ENCODE measurements at regions not wholly inside any gene's neighbourhood (a gene's known extent, or its start where the extent isn't known, plus 50 kb on each side); places are given as distances from the start of the nearest gene placed in this dataset.

DNA sequence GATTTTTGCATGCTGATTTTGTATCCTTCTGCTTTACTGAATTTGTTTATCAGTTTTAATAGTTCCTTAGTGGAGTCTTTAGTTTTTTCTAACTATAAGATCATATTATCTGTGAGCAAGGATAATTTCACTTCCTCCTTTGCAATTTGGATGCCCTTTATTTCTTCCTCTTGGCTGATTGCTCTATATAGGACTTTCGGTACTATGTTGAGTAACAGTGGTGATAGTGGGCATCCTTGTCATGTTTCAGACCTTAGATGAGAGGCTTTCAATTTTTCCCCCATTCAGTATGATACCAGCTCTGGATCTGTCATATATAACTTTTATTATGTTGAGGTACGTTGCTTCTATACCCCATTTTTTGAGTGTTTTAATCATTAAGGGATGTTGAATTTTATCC is 224.5 kb upstream of the CNTNAP4 start:
- H3K27ac ChIP-seq (ENCODE audit: low read depth, low read length): no peak overlapping the region
- no peak overlapping the region for H3K4me2 ChIP-seq (ENCODE audit: insufficient read depth, low read length)
- no peaks in the 10 kb centered on the region for H4K20me1 ChIP-seq (ENCODE audit: insufficient read depth, low read length)
- no peaks in the 10 kb centered on the region for H3K4me1 ChIP-seq (ENCODE audit: insufficient read depth, low read length)
- H3K9me3 ChIP-seq (ENCODE audit: low read depth, low read length): no peaks in the 10 kb centered on the region
- TF ChIP-seq, protein P1, sequence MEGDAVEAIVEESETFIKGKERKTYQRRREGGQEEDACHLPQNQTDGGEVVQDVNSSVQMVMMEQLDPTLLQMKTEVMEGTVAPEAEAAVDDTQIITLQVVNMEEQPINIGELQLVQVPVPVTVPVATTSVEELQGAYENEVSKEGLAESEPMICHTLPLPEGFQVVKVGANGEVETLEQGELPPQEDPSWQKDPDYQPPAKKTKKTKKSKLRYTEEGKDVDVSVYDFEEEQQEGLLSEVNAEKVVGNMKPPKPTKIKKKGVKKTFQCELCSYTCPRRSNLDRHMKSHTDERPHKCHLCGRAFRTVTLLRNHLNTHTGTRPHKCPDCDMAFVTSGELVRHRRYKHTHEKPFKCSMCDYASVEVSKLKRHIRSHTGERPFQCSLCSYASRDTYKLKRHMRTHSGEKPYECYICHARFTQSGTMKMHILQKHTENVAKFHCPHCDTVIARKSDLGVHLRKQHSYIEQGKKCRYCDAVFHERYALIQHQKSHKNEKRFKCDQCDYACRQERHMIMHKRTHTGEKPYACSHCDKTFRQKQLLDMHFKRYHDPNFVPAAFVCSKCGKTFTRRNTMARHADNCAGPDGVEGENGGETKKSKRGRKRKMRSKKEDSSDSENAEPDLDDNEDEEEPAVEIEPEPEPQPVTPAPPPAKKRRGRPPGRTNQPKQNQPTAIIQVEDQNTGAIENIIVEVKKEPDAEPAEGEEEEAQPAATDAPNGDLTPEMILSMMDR (IDR thresholded peaks at IDR 0.05; ENCODE audit: extremely low read depth, low read depth, low read length): no peak
- DNase-seq (ENCODE audit: insufficient read length, low spot score, missing footprints): no peak
- H3K79me2 ChIP-seq (ENCODE audit: insufficient read depth, low read length): no peaks in the 10 kb centered on the region
- H2AFZ ChIP-seq (ENCODE audit: low read length): no peak overlapping the region
- H3K27me3 ChIP-seq (ENCODE audit: insufficient read depth, low read length): no peaks in the 10 kb centered on the region
- no peak overlapping the region for H3K4me3 ChIP-seq (ENCODE audit: insufficient read depth, low read length)
- no peaks in the 10 kb centered on the region for H3K36me3 ChIP-seq (ENCODE audit: insufficient read depth, low read length)

DNA sequence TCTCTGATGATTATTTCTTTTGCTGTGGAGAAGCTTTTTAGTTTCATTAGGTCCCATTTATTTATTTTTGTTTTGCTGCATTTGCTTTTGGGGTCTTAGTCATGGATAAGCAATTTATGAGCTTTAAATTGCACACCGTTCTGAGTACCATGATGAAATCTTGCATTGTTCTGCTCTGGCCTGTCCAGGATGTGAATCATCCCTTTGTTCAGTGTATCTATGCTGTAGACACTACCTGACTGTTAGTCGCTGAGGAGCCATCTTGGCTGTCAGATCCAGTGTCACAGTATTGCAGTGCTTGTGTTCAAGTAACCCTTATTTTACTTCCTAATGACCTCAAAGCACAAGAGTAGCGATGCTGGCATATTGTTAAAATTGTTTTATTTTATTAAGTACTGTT is 218.0 kb upstream of the CNTNAP4 start:
- TF ChIP-seq, protein P1 (IDR thresholded peaks at IDR 0.05; ENCODE audit: extremely low read depth, low read depth, low read length): no peak
- Histone ChIP-seq H3K27ac (ENCODE audit: low read depth, low read length) (no peak overlapping the region), H3K27me3 (ENCODE audit: insufficient read depth, low read length) (no peaks in the 10 kb centered on the region), H3K79me2 (ENCODE audit: insufficient read depth, low read length) (no peaks in the 10 kb centered on the region), H3K9me3 (ENCODE audit: low read depth, low read length) (no peaks in the 10 kb centered on the region), H2AFZ (ENCODE audit: low read length) (no peak overlapping the region), H3K4me1 (ENCODE audit: insufficient read depth, low read length) (no peaks in the 10 kb centered on the region), H3K36me3 (ENCODE audit: insufficient read depth, low read length) (no peaks in the 10 kb centered on the region), H3K4me2 (ENCODE audit: insufficient read depth, low read length) (no peak overlapping the region), H4K20me1 (ENCODE audit: insufficient read depth, low read length) (no peaks in the 10 kb centered on the region), H3K4me3 (ENCODE audit: insufficient read depth, low read length) (no peak overlapping the region)
- no peak for DNase-seq (ENCODE audit: insufficient read length, low spot score, missing footprints)

DNA sequence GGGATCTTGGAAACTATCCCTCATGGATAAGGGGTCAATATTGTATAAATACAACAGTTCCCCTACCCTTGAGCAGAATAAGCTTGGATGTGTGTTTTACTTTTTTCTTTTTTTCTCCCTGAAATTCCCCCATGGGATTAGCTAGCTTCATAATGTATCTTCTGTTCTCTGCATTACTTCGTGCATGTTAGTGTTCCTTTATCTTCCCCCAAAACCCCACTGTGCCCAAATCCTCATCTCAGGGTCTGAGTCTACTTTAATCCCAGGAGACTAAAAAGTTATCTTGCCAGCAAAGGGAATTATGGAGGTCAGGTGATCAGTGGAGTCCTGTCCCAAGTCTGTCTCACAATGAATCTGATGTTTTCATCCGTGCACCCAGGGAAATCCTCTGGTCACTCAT is 217.5 kb upstream of the CNTNAP4 start:
- Histone ChIP-seq H3K4me3 (ENCODE audit: insufficient read depth, low read length) (no peak overlapping the region), H3K4me1 (ENCODE audit: insufficient read depth, low read length) (no peaks in the 10 kb centered on the region), H3K4me2 (ENCODE audit: insufficient read depth, low read length) (no peak overlapping the region), H2AFZ (ENCODE audit: low read length) (no peak overlapping the region), H3K79me2 (ENCODE audit: insufficient read depth, low read length) (no peaks in the 10 kb centered on the region), H3K9me3 (ENCODE audit: low read depth, low read length) (no peaks in the 10 kb centered on the region), H4K20me1 (ENCODE audit: insufficient read depth, low read length) (no peaks in the 10 kb centered on the region), H3K27me3 (ENCODE audit: insufficient read depth, low read length) (no peaks in the 10 kb centered on the region), H3K36me3 (ENCODE audit: insufficient read depth, low read length) (no peaks in the 10 kb centered on the region), H3K27ac (ENCODE audit: low read depth, low read length) (no peak overlapping the region)
- no peak for DNase-seq (ENCODE audit: insufficient read length, low spot score, missing footprints)
- TF ChIP-seq, protein P1 (IDR thresholded peaks at IDR 0.05; ENCODE audit: extremely low read depth, low read depth, low read length): no peak

DNA sequence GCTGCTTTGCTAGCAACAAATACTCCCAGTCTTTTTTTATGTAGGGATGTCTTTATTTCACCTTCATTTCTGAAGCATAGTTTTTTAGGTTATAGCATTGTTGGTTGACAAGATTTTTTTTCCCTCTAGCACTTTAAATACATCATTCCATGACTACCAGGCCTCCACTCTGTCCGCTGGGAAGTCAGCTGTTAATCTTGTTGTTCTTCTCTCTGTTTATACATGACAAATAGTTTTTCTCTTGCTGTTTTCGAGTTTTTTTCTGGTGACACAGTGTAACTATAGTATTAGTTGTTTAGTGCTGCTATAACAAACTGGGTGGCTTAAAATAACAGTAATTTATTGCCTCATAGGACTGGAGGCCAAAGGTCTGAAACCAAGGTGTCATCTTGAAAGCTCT is 205.5 kb upstream of the CNTNAP4 start:
- Histone ChIP-seq H3K27me3 (ENCODE audit: insufficient read depth, low read length) (no peaks in the 10 kb centered on the region), H3K9me3 (ENCODE audit: low read depth, low read length) (no peaks in the 10 kb centered on the region), H3K4me1 (ENCODE audit: insufficient read depth, low read length) (no peaks in the 10 kb centered on the region), H2AFZ (ENCODE audit: low read length) (no peak overlapping the region), H3K4me2 (ENCODE audit: insufficient read depth, low read length) (no peak overlapping the region), H4K20me1 (ENCODE audit: insufficient read depth, low read length) (no peaks in the 10 kb centered on the region), H3K4me3 (ENCODE audit: insufficient read depth, low read length) (no peak overlapping the region), H3K36me3 (ENCODE audit: insufficient read depth, low read length) (no peaks in the 10 kb centered on the region), H3K79me2 (ENCODE audit: insufficient read depth, low read length) (no peaks in the 10 kb centered on the region), H3K27ac (ENCODE audit: low read depth, low read length) (no peak overlapping the region)
- no peak for DNase-seq (ENCODE audit: insufficient read length, low spot score, missing footprints)
- TF ChIP-seq, protein P1 (IDR thresholded peaks at IDR 0.05; ENCODE audit: extremely low read depth, low read depth, low read length): no peak
